ENCODE measurements at regions not wholly inside any gene's neighbourhood (a gene's known extent, or its start where the extent isn't known, plus 50 kb on each side); places are given as distances from the start of the nearest gene placed in this dataset.

- CTCF ChIA-PET, result no interaction called here
- POLR2A ChIA-PET, result no interaction called here
- no peaks in the 10 kb centered on the region for H3K4me1 ChIP-seq
- FAIRE-seq (no peak), ATAC-seq (no peak), DNase-seq (ENCODE audit: low read depth in 1 of 2, low spot score in 1 of 2) (no peak)
- no peak for TF ChIP-seq POLR2A (IDR thresholded peaks at IDR 0.05; ENCODE audit: low read length)
- no peak for TF ChIP-seq FOXS1 (CRISPR knock-in tag; IDR thresholded peaks at IDR 0.05)
- TF ChIP-seq TFCP2L1 (CRISPR knock-in tag; IDR thresholded peaks at IDR 0.05), result no peak
- no peak for TF ChIP-seq ATOH8 (CRISPR knock-in tag; IDR thresholded peaks at IDR 0.05; ENCODE audit: low read depth)
- TF ChIP-seq ZFP36 (IDR thresholded peaks at IDR 0.05; ENCODE audit: borderline replicate concordance, partially characterized antibody), result no peak
- no peak for TF ChIP-seq ZNF302 (CRISPR knock-in tag; IDR thresholded peaks at IDR 0.05)
- no peak for TF ChIP-seq MYC (IDR thresholded peaks at IDR 0.05; ENCODE audit: borderline replicate concordance, low read length)
- no peak for TF ChIP-seq EP300 (IDR thresholded peaks at IDR 0.05)
- no peak for TF ChIP-seq PBX3 (IDR thresholded peaks at IDR 0.05)
- no peak for TF ChIP-seq RFX5 (IDR thresholded peaks at IDR 0.05)
- no peak for TF ChIP-seq EHMT2 (IDR thresholded peaks at IDR 0.05; ENCODE audit: low read depth)
- no peak overlapping the region for H3K4me3 ChIP-seq
- H3K27ac ChIP-seq, result no peak overlapping the region
- no peak overlapping the region for H3K4me2 ChIP-seq
- H3K9me3 ChIP-seq, result no peaks in the 10 kb centered on the region
Observed at GRCh38 chr3:3629911-3630310, 169.3 kb upstream of the LRRN1 start.

GRCh38 chr3:3628676-3629328 lies 170.4 kb upstream of the LRRN1 start:
- H3K4me2 ChIP-seq, result no peak overlapping the region
- no peak overlapping the region for H3K27ac ChIP-seq
- FAIRE-seq, result no peak
- H3K4me1 ChIP-seq, result no peaks in the 10 kb centered on the region
- TF ChIP-seq MAFK (IDR thresholded peaks at IDR 0.05; ENCODE audit: partially characterized antibody), result no peak
- TF ChIP-seq MAZ (IDR thresholded peaks at IDR 0.05; ENCODE audit: borderline replicate concordance, low read depth, low read length), result no peak
- TF ChIP-seq HEYL (CRISPR knock-in tag; IDR thresholded peaks at IDR 0.05), result no peak
- TF ChIP-seq MAX (IDR thresholded peaks at IDR 0.05), result no peak
- no peak for TF ChIP-seq BCL3 (IDR thresholded peaks at IDR 0.05)
- no peak for TF ChIP-seq RFX5 (IDR thresholded peaks at IDR 0.05)
- TF ChIP-seq EHMT2 (IDR thresholded peaks at IDR 0.05; ENCODE audit: low read depth), result no peak
- ChIA-PET CTCF (no interaction called here), POLR2A (no interaction called here)
- ATAC-seq, result no peak
- H3K4me3 ChIP-seq, result no peak overlapping the region
- H3K9me3 ChIP-seq, result no peaks in the 10 kb centered on the region
- DNase-seq (ENCODE audit: low read depth in 1 of 2, low spot score in 1 of 2), result no peak
- WGBS (ENCODE audit: missing lambda C conversion rate), result 29% methylated on average over 3 of the region's 3 CpGs

GRCh38 chr3:3627114-3627513 lies 172.1 kb upstream of the LRRN1 start:
- Histone ChIP-seq H3K4me2 (no peak overlapping the region), H3K27ac (no peak overlapping the region), H3K4me3 (no peak overlapping the region), H3K9me3 (no peaks in the 10 kb centered on the region), H3K4me1 (no peaks in the 10 kb centered on the region)
- 6% methylated on average over 3 of the region's 3 CpGs for WGBS (ENCODE audit: missing lambda C conversion rate)
- FAIRE-seq, result no peak
- ChIA-PET POLR2A (no interaction called here), CTCF (no interaction called here)
- DNase-seq (ENCODE audit: low read depth in 1 of 2, low spot score in 1 of 2), result no peak
- ATAC-seq, result no peak
- TF ChIP-seq MYC (IDR thresholded peaks at IDR 0.05; ENCODE audit: borderline replicate concordance, low read length), result no peak
- TF ChIP-seq PBX3 (IDR thresholded peaks at IDR 0.05), result no peak
- TF ChIP-seq CTCF (IDR thresholded peaks at IDR 0.05), result no peak
- no peak for TF ChIP-seq ELK1 (IDR thresholded peaks at IDR 0.05; ENCODE audit: low read depth, low read length)
- TF ChIP-seq EP300 (IDR thresholded peaks at IDR 0.05), result no peak
- no peak for TF ChIP-seq CBX8 (IDR thresholded peaks at IDR 0.05)
- no peak for TF ChIP-seq ESRRA (IDR thresholded peaks at IDR 0.05; ENCODE audit: borderline replicate concordance, low read length)
- TF ChIP-seq BCL3 (IDR thresholded peaks at IDR 0.05), result no peak
- no peak for TF ChIP-seq HDAC2 (IDR thresholded peaks at IDR 0.05)
- TF ChIP-seq MAX (IDR thresholded peaks at IDR 0.05), result no peak
- TF ChIP-seq EHF (CRISPR knock-in tag; IDR thresholded peaks at IDR 0.05), result no peak
- no peak for TF ChIP-seq FOSB (CRISPR knock-in tag; IDR thresholded peaks at IDR 0.05)
- no peak for TF ChIP-seq PHF8 (IDR thresholded peaks at IDR 0.05; ENCODE audit: borderline replicate concordance, low read depth)
- no peak for TF ChIP-seq POLR2AphosphoS2 (conservative IDR thresholded peaks at IDR 0.05; ENCODE audit: low read length)
- no peak for TF ChIP-seq ZFP36 (IDR thresholded peaks at IDR 0.05; ENCODE audit: borderline replicate concordance, partially characterized antibody)

All from A549 (cell line).